Right lobe of liver (tissue), 4 donors: ENCODE measurements at regions not wholly inside any gene's neighbourhood (a gene's known extent, or its start where the extent isn't known, plus 50 kb on each side); places are given as distances from the start of the nearest gene placed in this dataset.

Source experiments
- POLR2A ChIP-seq: fragments of 450-650 bp; IDR thresholded peaks from one replicate; pipeline ENCODE4 v1.6.1; 2017; ENCODE audit warnings: antibody characterized with exemption, mild to moderate bottlenecking
- TF ChIP-seq, protein P1 (sequence below), 4 donors: fragments of 200-600 bp in 3 of 4; fragments of 450-650 bp in 1 of 4; IDR thresholded peaks; one replicate each; pipeline versions ENCODE4 v1.5.1 to v1.8.0; 2016 to 2022; ENCODE audit warnings: antibody characterized with exemption in 4 of 4, mild to moderate bottlenecking in 2 of 4
- donor health status: DM: no; HTN: no; CAD: no.
- donor health status: DM: no; HTN: no; CAD: no.
- donor health status: DM: no; HTN: yes; CAD: no.

DNA sequence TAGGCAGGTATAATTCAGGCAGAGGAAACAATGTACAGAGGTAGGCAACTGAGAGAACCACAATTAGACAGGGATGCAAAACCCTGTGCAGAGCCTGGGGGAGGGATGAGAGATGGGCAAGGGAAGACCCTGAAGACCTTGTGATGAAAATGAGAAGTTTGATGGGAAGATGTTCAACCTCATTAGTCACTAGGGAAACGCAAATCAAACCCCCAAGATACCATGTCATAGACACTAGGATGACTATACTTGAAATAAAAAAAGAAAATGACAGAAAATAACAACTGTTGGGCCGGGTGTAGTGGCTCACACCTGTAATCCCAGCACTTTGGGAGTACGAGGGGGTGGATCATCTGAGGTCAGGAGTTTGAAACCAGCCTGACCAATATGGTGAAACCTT lies 813.1 kb downstream of the CDH11 start:
- no peak for TF ChIP-seq POLR2A
- TF ChIP-seq, protein P1, sequence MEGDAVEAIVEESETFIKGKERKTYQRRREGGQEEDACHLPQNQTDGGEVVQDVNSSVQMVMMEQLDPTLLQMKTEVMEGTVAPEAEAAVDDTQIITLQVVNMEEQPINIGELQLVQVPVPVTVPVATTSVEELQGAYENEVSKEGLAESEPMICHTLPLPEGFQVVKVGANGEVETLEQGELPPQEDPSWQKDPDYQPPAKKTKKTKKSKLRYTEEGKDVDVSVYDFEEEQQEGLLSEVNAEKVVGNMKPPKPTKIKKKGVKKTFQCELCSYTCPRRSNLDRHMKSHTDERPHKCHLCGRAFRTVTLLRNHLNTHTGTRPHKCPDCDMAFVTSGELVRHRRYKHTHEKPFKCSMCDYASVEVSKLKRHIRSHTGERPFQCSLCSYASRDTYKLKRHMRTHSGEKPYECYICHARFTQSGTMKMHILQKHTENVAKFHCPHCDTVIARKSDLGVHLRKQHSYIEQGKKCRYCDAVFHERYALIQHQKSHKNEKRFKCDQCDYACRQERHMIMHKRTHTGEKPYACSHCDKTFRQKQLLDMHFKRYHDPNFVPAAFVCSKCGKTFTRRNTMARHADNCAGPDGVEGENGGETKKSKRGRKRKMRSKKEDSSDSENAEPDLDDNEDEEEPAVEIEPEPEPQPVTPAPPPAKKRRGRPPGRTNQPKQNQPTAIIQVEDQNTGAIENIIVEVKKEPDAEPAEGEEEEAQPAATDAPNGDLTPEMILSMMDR (IDR thresholded peaks at IDR 0.05) = no peak
